ENCODE measurements at regions not wholly inside any gene's neighbourhood (a gene's known extent, or its start where the extent isn't known, plus 50 kb on each side); places are given as distances from the start of the nearest gene placed in this dataset.

- TF ChIP-seq CTCF (conservative IDR thresholded peaks at IDR 0.05; ENCODE audit: low read depth, low read length) (no peak), EZH2 (IDR thresholded peaks at IDR 0.05; ENCODE audit: borderline replicate concordance, low read depth, low read length, poor library complexity, severe bottlenecking) (no peak)
Observed at GRCh38 chr6:50236164-50236563, 186.4 kb upstream of the DEFB112 start.

Data from A673 (cell line).